GM19438 (cell line): ENCODE measurements at regions not wholly inside any gene's neighbourhood (a gene's known extent, or its start where the extent isn't known, plus 50 kb on each side); places are given as distances from the start of the nearest gene placed in this dataset.
"Not testable (repeated sequence)": the region's sequence is repeated elsewhere in the genome, so short reads cannot be mapped to it uniquely, and the experiment has no call there.

Experiments used
- ATAC-seq: cut with Tn5 transposase; IDR thresholded peaks from one replicate; pipeline ENCODE4 v1.9.1; 2021; ENCODE audit warnings: low read depth; ENCODE audit not compliant: unreplicated experiment

- no peak for ATAC-seq
Observed at GRCh38 chr3:35184775-35185174, 454.6 kb upstream of the ARPP21 start.

GRCh38 chr3:35187908-35188307 is 451.4 kb upstream of the ARPP21 start:
- ATAC-seq: no peak

GRCh38 chr3:35194666-35195065 is 444.7 kb upstream of the ARPP21 start:
- no peak for ATAC-seq

- no peak for ATAC-seq
Observed at GRCh38 chr3:35198857-35199256, 440.5 kb upstream of the ARPP21 start.

GRCh38 chr3:35200056-35200455 is 439.3 kb upstream of the ARPP21 start:
- no peak for ATAC-seq

- ATAC-seq: no peak
Observed at GRCh38 chr3:35201211-35201610, 438.1 kb upstream of the ARPP21 start.

- no peak for ATAC-seq
Observed at GRCh38 chr3:35215525-35216500, 423.5 kb upstream of the ARPP21 start.

GRCh38 chr3:35216501-35217266 is 422.6 kb upstream of the ARPP21 start:
- no peak for ATAC-seq

GRCh38 chr3:35223632-35224394 is 415.5 kb upstream of the ARPP21 start:
- ATAC-seq: no peak

GRCh38 chr3:35224565-35225295 is 414.6 kb upstream of the ARPP21 start:
- ATAC-seq: no peak

GRCh38 chr3:35241236-35241635 is 398.1 kb upstream of the ARPP21 start:
- no peak for ATAC-seq

GRCh38 chr3:35254917-35255316 is 384.4 kb upstream of the ARPP21 start:
- no peak for ATAC-seq

GRCh38 chr3:35257641-35258040 is 381.7 kb upstream of the ARPP21 start:
- ATAC-seq: no peak

- no peak for ATAC-seq
Observed at GRCh38 chr3:35262406-35262805, 376.9 kb upstream of the ARPP21 start.

GRCh38 chr3:35263477-35263876 is 375.8 kb upstream of the ARPP21 start:
- no peak for ATAC-seq

GRCh38 chr3:35266065-35266464 is 373.3 kb upstream of the ARPP21 start:
- ATAC-seq: not testable (repeated sequence)

GRCh38 chr3:35275768-35276167 is 363.6 kb upstream of the ARPP21 start:
- ATAC-seq: no peak

- no peak for ATAC-seq
Observed at GRCh38 chr3:35276568-35276967, 362.8 kb upstream of the ARPP21 start.

GRCh38 chr3:35291471-35292236 is 347.7 kb upstream of the ARPP21 start:
- no peak for ATAC-seq
